Pancreas (tissue), 10 donors: ENCODE measurements at regions not wholly inside any gene's neighbourhood (a gene's known extent, or its start where the extent isn't known, plus 50 kb on each side); places are given as distances from the start of the nearest gene placed in this dataset.
A peak's percentile ranks its signal among the peaks of the same experiment; 100 is the strongest.

Experiments
- ATAC-seq, 4 donors: fragments of 200-7000 bp; cut with Tn5 transposase; one replicate each; pipeline versions ENCODE4 v1.8.0 to v1.9.1; 2020; ENCODE audit warnings: mild to moderate bottlenecking in 4 of 4, moderate library complexity in 4 of 4
- DNase-seq, 6 donors: peaks; one replicate each; pipeline ENCODE4 v3.0.0-alpha.2; 2020
- FAIRE-seq: peaks from 2 replicates; lab custom pipeline; 2012; peaks lifted over from hg19 to GRCh38; lab: Jason Lieb, UNC
- H3K27ac ChIP-seq, 4 donors: fragments of 200-600 bp; sonication (generic); 1 replicate in 3 of 4; 2 replicates in 1 of 4; pipeline versions ENCODE4 v1.5.0 to v1.8.0; 2020
- H3K27me3 ChIP-seq, 4 donors: fragments of 200-600 bp; one replicate each; pipeline ENCODE4 v1.8.0; 2021
- H3K36me3 ChIP-seq, 3 donors: fragments of 200-600 bp; sonication (generic) in 1 of 3; one replicate each; pipeline versions ENCODE4 v1.5.0 to v1.8.0; 2020 to 2021
- H3K4me1 ChIP-seq, 3 donors: fragments of 200-600 bp; one replicate each; pipeline ENCODE4 v1.8.0; 2021
- H3K4me3 ChIP-seq, 4 donors: fragments of 200-600 bp; sonication (generic) in 2 of 4; one replicate each; pipeline versions ENCODE4 v1.5.0 to v1.8.0; 2020 to 2021
- H3K9me3 ChIP-seq, 4 donors: fragments of 200-600 bp; one replicate each; pipeline ENCODE4 v1.8.0; 2021
- CTCF ChIP-seq, 4 donors: fragments of 200-600 bp; sonication (generic) in 3 of 4; IDR thresholded peaks; one replicate each; pipeline versions ENCODE4 v1.5.0 to v1.8.0; 2021; ENCODE audit warnings: antibody characterized with exemption in 4 of 4
- WGBS, 2 donors: extraction: QIAGEN DNeasy Blood & Tissue Kit; methylation state at CpG; one replicate each; pipeline ENCODE4 v1.1.7; 2013; 5-methylcytosine and 5-hydroxymethylcytosine counted together
- intact Hi-C, 3 donors: fragments of 100-400 bp; cut with DNase I; formaldehyde crosslinking; loops; one replicate each; pipeline versions ENCODE4 v1.11.1 to v1.14.2; 2022
- donor health status: healthy with polysubstance abuse.
- donor health status: DM: no; HTN: no; CAD: no; lungs with moderate emphysema.
- donor health status: DM: no; HTN: no; CAD: no.
- donor health status: control.
- donor health status: control.
- donor health status: Bipolar disorder and iron deficiency.
- donor health status: DM: yes; HTN: yes; CAD: no.
- donor health status: DM: no; HTN: no; CAD: no.
- donor health status: DM: no; HTN: no; CAD: no.
- donor health status: DM: yes; HTN: yes; CAD: no.

DNA sequence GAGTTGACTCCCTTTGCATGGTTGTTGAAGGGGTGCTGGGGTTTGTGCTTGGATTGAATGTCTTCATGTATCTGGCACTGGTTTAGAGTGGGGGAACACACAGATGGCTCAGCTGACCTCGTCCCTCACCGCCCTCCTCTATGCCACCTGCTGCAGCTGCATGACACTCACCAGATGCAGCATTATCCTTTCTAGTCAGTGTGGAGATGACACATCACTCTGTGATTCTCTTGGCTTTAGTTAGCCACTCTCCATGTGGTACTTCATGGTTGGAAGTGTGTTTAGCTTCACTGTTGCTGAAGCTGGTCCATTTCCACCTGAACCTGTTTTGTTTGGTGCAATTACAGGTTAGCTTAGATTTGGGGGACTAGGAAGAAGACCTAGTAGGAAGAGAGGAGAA lies 56.3 kb upstream of the BMPER start:
- FAIRE-seq (no peak), DNase-seq (no peak), ATAC-seq (no peak)
- no peaks in the 10 kb centered on the region for H3K36me3 ChIP-seq
- TF ChIP-seq CTCF (IDR thresholded peaks at IDR 0.05), result no peak
- H3K27ac ChIP-seq, result no peak overlapping the region
- no peaks in the 10 kb centered on the region for H3K27me3 ChIP-seq
- H3K4me1 ChIP-seq, result no peaks in the 10 kb centered on the region
- intact Hi-C loops, result no loop called here
- H3K4me3 ChIP-seq, result no peak overlapping the region
- WGBS, 2 donors, result 64 to 78% methylated on average over 2 of the region's 2 CpGs
- no peaks in the 10 kb centered on the region for H3K9me3 ChIP-seq

DNA sequence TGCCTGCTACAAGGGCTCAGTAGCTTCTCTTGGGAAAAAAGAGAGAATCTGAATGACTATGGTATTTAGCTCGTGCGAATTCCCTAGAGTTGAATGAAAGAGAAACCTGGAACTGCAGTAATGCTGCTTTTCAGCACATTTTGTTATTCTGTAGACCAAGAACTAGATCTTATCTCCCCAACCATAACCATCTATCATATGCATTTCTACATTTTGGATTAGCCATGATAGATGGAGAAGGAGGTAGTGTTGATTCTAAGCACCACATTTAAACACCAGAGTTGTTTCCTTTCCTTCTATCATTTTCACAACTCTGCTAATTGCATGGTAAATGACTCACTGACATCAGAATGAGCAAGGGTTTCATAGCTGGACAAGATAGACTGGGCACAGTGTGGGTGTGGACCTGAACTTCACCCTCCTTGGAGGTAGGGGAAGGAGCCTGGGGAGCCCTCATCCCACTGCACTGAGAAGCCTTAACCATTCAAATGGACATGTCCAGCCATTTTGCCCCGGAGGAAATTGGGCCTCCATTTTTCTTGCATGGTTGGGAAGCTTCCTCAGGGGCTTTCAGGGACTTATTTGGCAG lies 55.3 kb upstream of the BMPER start:
- intact Hi-C loops, result no loop called here
- no peak for ATAC-seq
- DNase-seq, result no peak
- Histone ChIP-seq H3K4me3 (no peak overlapping the region), H3K27me3 (no peaks in the 10 kb centered on the region), H3K4me1 (no peaks in the 10 kb centered on the region), H3K27ac (no peak overlapping the region), H3K9me3 (no peaks in the 10 kb centered on the region), H3K36me3 (no peaks in the 10 kb centered on the region)
- 80 to 90% methylated on average over 3 of the region's 3 CpGs for WGBS, 2 donors
- FAIRE-seq, result no peak
- TF ChIP-seq CTCF (IDR thresholded peaks at IDR 0.05), result no peak

DNA sequence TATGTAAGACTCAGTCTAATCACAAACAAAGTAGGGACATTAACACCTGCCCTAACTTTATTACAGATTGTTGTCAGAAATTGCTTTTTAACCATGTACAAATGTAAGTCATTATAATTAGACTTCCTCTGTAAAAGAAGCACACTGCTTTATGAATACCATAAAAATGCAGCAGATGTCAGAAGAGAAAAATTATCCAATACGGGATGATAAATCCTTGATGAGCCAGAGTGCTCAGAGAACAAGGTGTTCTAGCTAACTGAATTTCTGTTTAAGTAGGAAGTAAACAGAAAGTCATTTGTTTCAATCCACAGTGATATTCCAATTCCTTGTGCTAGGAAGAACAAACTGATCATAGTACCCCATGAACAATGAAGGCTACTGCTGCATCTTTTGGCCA lies 54.6 kb upstream of the BMPER start:
- no peak for TF ChIP-seq CTCF (IDR thresholded peaks at IDR 0.05)
- FAIRE-seq (no peak), ATAC-seq (no peak), DNase-seq (no peak)
- no peaks in the 10 kb centered on the region for H3K4me1 ChIP-seq
- no peaks in the 10 kb centered on the region for H3K27me3 ChIP-seq
- no peaks in the 10 kb centered on the region for H3K36me3 ChIP-seq
- 34 to 38% methylated on average over 1 of the region's 1 CpG for WGBS, 2 donors
- H3K9me3 ChIP-seq, result no peaks in the 10 kb centered on the region
- no peak overlapping the region for H3K4me3 ChIP-seq
- no peak overlapping the region for H3K27ac ChIP-seq
- intact Hi-C loops, result no loop called here

DNA sequence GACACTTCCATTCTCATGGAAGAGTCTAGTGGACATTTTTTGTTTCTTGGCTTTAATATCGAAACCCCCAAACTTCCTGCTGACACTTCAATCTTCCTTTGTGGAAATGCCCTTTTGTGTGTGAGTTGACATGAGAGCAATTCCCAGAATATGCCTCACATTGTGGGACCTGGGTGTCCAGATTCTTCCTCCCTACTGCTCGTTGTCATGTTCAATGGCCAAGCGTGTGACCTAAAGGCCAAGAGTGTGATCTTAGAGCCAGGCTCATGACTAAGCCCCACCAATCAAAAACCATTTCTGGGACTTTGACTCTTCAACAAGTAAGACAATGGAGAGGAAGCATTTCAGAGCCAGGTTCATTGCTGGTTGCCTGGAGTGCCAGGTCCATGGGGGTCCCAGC lies 52.5 kb upstream of the BMPER start:
- ATAC-seq (no peak), FAIRE-seq (no peak), DNase-seq (no peak)
- 73 to 78% methylated on average over 3 of the region's 3 CpGs for WGBS, 2 donors
- Histone ChIP-seq H3K36me3 (no peaks in the 10 kb centered on the region), H3K27ac (no peak overlapping the region), H3K4me3 (no peak overlapping the region), H3K27me3 (no peaks in the 10 kb centered on the region), H3K9me3 (no peaks in the 10 kb centered on the region), H3K4me1 (no peaks in the 10 kb centered on the region)
- TF ChIP-seq CTCF (IDR thresholded peaks at IDR 0.05), result no peak
- intact Hi-C loops, result no loop called here

- intact Hi-C loops, result no loop called here
- WGBS, 2 donors, result 65 to 76% methylated on average over 5 of the region's 5 CpGs
- peak in 1 of 4 donors; percentile 23 for ATAC-seq
- Histone ChIP-seq H3K4me3 (no peak overlapping the region), H3K4me1 (no peaks in the 10 kb centered on the region), H3K27me3 (no peaks in the 10 kb centered on the region), H3K9me3 (no peaks in the 10 kb centered on the region), H3K27ac (no peak overlapping the region), H3K36me3 (no peaks in the 10 kb centered on the region)
- DNase-seq, result no peak
- TF ChIP-seq CTCF (IDR thresholded peaks at IDR 0.05), result no peak
- FAIRE-seq, result no peak
Observed at GRCh38 chr7:33853361-33854062, 51.8 kb upstream of the BMPER start.
